Ovary (tissue), 3 donors: ENCODE measurements at regions not wholly inside any gene's neighbourhood (a gene's known extent, or its start where the extent isn't known, plus 50 kb on each side); places are given as distances from the start of the nearest gene placed in this dataset.

Source experiments
- CTCF ChIP-seq, 3 donors: fragments of 450-650 bp in 2 of 3; fragments of 200-600 bp in 1 of 3; IDR thresholded peaks; one replicate each; pipeline versions ENCODE4 v1.5.1 to v1.8.0; 2016 to 2022; ENCODE audit warnings: antibody characterized with exemption in 3 of 3, mild to moderate bottlenecking in 1 of 3
- EP300 ChIP-seq: sonication (generic); formaldehyde crosslinking; IDR thresholded peaks from one replicate; pipeline ENCODE4 v1.6.1; 2017; ENCODE audit warnings: antibody characterized with exemption
- POLR2A ChIP-seq: fragments of 450-650 bp; IDR thresholded peaks from one replicate; pipeline ENCODE4 v1.6.1; 2017; ENCODE audit warnings: antibody characterized with exemption, mild to moderate bottlenecking, moderate library complexity
- donor health status: DM: no; HTN: no; CAD: no.

GRCh38 chr11:116513894-116514293, 258.9 kb downstream of the BUD13 start:
- TF ChIP-seq POLR2A (no peak), CTCF (IDR thresholded peaks at IDR 0.05) (no peak), EP300 (no peak)
